ENCODE measurements at regions not wholly inside any gene's neighbourhood (a gene's known extent, or its start where the extent isn't known, plus 50 kb on each side); places are given as distances from the start of the nearest gene placed in this dataset.

DNA sequence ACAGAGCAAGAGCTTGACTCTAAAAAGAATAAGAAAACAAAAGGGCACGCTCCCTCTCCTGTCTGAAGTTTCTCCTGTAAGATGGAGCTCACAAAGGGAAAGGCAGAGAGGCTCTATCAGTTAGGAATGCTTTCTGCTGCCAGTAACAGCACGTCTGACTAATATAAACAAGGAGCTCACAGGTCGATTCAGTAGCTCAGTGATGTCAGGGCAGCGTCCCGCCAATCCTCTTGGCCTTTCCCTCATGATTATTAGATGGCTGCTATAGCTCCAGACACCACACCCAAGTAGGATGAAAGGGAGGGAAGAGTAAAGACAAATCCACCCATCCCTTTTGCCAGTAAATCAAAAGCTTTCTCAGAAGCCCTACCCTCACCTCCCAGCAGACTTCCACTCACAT lies 51.3 kb upstream of the HMGXB4 start:
- Mint-ChIP-seq H3K4me1 (ENCODE audit: low read depth, unreplicated experiment) (peaks cover 6% of the 10 kb centered on the region), H3K4me3 (ENCODE audit: unreplicated experiment) (no peak overlapping the region), H3K27me3 (ENCODE audit: unreplicated experiment) (no peaks in the 10 kb centered on the region), H3K36me3 (ENCODE audit: unreplicated experiment) (no peaks in the 10 kb centered on the region), H3K9me3 (ENCODE audit: unreplicated experiment) (no peaks in the 10 kb centered on the region), H3K27ac (ENCODE audit: unreplicated experiment) (no peak overlapping the region)
- TF ChIP-seq, protein P1, sequence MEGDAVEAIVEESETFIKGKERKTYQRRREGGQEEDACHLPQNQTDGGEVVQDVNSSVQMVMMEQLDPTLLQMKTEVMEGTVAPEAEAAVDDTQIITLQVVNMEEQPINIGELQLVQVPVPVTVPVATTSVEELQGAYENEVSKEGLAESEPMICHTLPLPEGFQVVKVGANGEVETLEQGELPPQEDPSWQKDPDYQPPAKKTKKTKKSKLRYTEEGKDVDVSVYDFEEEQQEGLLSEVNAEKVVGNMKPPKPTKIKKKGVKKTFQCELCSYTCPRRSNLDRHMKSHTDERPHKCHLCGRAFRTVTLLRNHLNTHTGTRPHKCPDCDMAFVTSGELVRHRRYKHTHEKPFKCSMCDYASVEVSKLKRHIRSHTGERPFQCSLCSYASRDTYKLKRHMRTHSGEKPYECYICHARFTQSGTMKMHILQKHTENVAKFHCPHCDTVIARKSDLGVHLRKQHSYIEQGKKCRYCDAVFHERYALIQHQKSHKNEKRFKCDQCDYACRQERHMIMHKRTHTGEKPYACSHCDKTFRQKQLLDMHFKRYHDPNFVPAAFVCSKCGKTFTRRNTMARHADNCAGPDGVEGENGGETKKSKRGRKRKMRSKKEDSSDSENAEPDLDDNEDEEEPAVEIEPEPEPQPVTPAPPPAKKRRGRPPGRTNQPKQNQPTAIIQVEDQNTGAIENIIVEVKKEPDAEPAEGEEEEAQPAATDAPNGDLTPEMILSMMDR (IDR thresholded peaks at IDR 0.05; ENCODE audit: partially characterized antibody, unreplicated experiment) = no peak
- DNase-seq = no peak

DNA sequence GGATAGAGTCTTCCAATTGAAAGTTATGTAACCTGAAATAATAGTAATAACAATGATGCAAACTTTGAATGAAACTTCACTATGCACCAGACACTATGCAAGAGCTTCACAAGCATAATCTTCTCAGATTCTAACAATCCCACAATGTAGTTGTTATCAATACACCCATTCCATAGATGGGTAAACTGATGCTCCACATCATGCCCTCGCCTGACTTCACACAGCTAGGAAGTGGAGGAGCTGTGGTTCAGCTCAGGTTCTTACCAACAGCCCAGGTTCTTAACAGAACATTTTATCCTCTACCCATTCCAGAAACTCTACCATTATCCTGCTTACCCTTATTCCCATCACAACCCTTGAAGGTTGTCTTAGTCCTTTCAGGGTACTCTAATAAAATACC lies 50.4 kb upstream of the HMGXB4 start:
- H3K4me3 Mint-ChIP-seq (ENCODE audit: unreplicated experiment) = no peak overlapping the region
- no peak for DNase-seq
- no peaks in the 10 kb centered on the region for H3K36me3 Mint-ChIP-seq (ENCODE audit: unreplicated experiment)
- H3K27me3 Mint-ChIP-seq (ENCODE audit: unreplicated experiment) = no peaks in the 10 kb centered on the region
- H3K4me1 Mint-ChIP-seq (ENCODE audit: low read depth, unreplicated experiment) = peaks cover 6% of the 10 kb centered on the region
- H3K9me3 Mint-ChIP-seq (ENCODE audit: unreplicated experiment) = no peaks in the 10 kb centered on the region
- no peak overlapping the region for H3K27ac Mint-ChIP-seq (ENCODE audit: unreplicated experiment)
- TF ChIP-seq, protein P1 (IDR thresholded peaks at IDR 0.05; ENCODE audit: partially characterized antibody, unreplicated experiment) = no peak
